HL-60 (cell line): ENCODE measurements at regions not wholly inside any gene's neighbourhood (a gene's known extent, or its start where the extent isn't known, plus 50 kb on each side); places are given as distances from the start of the nearest gene placed in this dataset.
A peak's percentile ranks its signal among the peaks of the same experiment; 100 is the strongest.

ENCODE experiments used
- GABPA ChIP-seq: IDR thresholded peaks from 2 replicates; pipeline ENCODE4 v1.6.1; 2012; ENCODE audit warnings: low read depth
- POLR2AphosphoS5 ChIP-seq: IDR thresholded peaks from 2 replicates; pipeline ENCODE4 v1.6.1; 2012; ENCODE audit warnings: low read depth
- SPI1 ChIP-seq: IDR thresholded peaks from 2 replicates; pipeline ENCODE4 v1.6.1; 2012; ENCODE audit warnings: low read depth, mild to moderate bottlenecking, borderline replicate concordance
- TF ChIP-seq, protein P1 (sequence below): IDR thresholded peaks from one replicate; pipeline ENCODE4 v1.5.1; 2011; ENCODE audit warnings: low read length, control low read depth, inconsistent platforms; ENCODE audit not compliant: insufficient read depth
- TF ChIP-seq, protein P2 (sequence below): IDR thresholded peaks from 2 replicates; pipeline ENCODE4 v1.6.1; 2012; ENCODE audit warnings: low read depth; ENCODE audit not compliant: insufficient replicate concordance

DNA sequence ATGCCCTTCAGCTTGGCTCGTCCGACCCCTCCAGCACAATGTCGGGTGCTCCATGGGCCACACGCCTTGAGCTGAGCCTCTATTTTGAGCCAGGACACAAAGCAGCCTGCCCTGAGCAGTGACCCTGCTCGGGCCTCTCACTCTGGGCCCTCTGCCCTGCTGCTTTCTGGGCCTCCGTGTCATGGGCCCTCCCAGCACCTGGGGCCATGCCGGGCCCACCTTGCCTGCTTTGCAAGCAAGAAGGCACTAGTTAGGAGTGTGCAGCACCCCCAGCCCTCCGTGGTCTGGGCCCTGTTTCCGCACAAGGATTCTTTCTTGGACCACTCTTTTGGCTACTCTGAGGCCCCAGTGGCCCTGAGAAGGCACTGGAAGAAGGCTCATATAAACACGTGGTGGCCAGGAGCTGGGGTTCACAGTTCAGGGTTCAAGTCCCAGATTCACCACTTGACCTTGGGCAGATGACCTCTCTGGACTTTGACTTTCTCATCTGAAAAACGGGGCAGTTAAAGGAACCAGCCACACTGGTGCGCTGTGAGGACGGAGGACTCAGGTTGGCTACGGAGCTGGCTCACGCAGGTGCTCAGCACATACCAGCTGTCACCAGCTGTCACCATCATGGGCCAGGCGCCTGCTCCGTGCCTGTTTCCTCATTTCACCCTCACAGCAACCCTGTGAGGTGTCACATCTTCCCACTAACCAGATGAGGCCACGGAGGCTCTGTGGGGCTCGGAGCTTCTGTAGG, 166.0 kb upstream of the GSE1 start:
- TF ChIP-seq, protein P1, sequence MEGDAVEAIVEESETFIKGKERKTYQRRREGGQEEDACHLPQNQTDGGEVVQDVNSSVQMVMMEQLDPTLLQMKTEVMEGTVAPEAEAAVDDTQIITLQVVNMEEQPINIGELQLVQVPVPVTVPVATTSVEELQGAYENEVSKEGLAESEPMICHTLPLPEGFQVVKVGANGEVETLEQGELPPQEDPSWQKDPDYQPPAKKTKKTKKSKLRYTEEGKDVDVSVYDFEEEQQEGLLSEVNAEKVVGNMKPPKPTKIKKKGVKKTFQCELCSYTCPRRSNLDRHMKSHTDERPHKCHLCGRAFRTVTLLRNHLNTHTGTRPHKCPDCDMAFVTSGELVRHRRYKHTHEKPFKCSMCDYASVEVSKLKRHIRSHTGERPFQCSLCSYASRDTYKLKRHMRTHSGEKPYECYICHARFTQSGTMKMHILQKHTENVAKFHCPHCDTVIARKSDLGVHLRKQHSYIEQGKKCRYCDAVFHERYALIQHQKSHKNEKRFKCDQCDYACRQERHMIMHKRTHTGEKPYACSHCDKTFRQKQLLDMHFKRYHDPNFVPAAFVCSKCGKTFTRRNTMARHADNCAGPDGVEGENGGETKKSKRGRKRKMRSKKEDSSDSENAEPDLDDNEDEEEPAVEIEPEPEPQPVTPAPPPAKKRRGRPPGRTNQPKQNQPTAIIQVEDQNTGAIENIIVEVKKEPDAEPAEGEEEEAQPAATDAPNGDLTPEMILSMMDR, result no peak
- TF ChIP-seq POLR2AphosphoS5, result 0 out of 2 replicates have a peak, but pooled peaks have one; percentile 40
- TF ChIP-seq, protein P2, sequence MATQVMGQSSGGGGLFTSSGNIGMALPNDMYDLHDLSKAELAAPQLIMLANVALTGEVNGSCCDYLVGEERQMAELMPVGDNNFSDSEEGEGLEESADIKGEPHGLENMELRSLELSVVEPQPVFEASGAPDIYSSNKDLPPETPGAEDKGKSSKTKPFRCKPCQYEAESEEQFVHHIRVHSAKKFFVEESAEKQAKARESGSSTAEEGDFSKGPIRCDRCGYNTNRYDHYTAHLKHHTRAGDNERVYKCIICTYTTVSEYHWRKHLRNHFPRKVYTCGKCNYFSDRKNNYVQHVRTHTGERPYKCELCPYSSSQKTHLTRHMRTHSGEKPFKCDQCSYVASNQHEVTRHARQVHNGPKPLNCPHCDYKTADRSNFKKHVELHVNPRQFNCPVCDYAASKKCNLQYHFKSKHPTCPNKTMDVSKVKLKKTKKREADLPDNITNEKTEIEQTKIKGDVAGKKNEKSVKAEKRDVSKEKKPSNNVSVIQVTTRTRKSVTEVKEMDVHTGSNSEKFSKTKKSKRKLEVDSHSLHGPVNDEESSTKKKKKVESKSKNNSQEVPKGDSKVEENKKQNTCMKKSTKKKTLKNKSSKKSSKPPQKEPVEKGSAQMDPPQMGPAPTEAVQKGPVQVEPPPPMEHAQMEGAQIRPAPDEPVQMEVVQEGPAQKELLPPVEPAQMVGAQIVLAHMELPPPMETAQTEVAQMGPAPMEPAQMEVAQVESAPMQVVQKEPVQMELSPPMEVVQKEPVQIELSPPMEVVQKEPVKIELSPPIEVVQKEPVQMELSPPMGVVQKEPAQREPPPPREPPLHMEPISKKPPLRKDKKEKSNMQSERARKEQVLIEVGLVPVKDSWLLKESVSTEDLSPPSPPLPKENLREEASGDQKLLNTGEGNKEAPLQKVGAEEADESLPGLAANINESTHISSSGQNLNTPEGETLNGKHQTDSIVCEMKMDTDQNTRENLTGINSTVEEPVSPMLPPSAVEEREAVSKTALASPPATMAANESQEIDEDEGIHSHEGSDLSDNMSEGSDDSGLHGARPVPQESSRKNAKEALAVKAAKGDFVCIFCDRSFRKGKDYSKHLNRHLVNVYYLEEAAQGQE, result no peak
- no peak for TF ChIP-seq SPI1
- no peak for TF ChIP-seq GABPA
